ENCODE measurements at regions not wholly inside any gene's neighbourhood (a gene's known extent, or its start where the extent isn't known, plus 50 kb on each side); places are given as distances from the start of the nearest gene placed in this dataset.

DNA sequence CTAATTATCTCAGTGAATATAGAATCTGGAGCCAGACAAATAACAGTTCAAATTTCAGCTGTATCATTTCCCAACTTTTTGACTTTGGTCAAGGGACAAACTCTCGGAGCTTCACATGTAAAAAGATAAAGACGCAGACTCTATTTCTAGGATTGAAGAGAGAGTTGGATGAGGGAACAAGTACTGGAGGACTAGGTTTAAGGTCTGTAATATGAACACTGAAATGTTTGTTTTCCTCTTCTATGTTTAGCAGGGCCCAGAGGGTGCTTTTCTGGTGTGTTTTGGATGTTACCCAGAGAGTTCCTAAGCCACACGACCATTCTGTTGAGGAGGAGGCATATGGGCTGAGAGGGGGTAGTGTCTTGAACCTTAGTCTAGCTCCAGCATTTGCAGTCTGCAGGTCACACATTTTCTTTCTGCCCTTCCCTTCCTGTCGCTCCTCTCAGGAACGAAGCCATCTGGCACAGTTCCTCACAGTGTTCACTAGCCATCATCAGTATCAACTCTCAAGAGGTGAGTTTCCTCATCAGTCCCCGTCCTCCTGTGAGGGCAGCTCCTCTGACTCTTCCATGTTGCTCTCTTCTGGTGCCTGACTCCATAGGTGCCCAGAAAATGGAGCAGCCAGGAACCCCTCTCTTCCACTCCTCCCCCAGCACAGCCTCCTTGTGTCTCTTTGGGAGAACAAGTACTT is 250.1 kb downstream of the SQOR start:
- no peaks in the 10 kb centered on the region for H3K27me3 ChIP-seq (ENCODE audit: control insufficient read depth, insufficient read depth, low read length)
- H3K4me3 ChIP-seq (ENCODE audit: low read length) = no peak overlapping the region
- DNase-seq = no peak
- H3K27ac ChIP-seq (ENCODE audit: low read length) = no peak overlapping the region
- no peaks in the 10 kb centered on the region for H3K4me1 ChIP-seq (ENCODE audit: control insufficient read depth, insufficient read depth, low read length)
- H3K9me3 ChIP-seq (replicated peaks; ENCODE audit: control insufficient read depth, low read depth, low read length) = no peaks in the 10 kb centered on the region
- 45% methylated on average over 3 of the region's 6 CpGs for WGBS (ENCODE audit: insufficient coverage)
- no peaks in the 10 kb centered on the region for H3K36me3 ChIP-seq (ENCODE audit: control insufficient read depth, insufficient read depth, low read length)

DNA sequence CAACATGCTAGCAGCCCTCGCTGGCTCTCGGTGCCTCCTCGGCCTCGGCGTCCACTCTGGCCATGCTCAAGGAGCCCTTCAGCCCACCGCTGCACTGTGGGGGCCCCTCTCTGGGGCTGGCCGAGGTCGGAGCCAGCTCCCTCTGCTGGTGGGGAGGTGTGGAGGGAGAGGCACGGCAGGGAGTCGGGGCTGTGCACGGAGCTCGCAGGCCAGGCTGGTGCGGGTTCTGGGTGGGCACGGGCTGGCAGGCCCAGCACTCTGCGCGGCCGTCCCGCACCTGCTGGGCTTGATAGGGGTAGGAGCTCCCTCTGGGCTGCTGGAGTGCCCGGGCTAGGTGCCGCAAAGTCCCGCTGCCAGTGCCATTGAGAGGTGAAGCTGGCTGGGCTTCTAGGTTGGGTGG is 251.0 kb downstream of the SQOR start:
- WGBS (ENCODE audit: insufficient coverage) = 100% methylated on average over 12 of the region's 21 CpGs
- H3K9me3 ChIP-seq (replicated peaks; ENCODE audit: control insufficient read depth, low read depth, low read length) = no peaks in the 10 kb centered on the region
- no peak overlapping the region for H3K4me3 ChIP-seq (ENCODE audit: low read length)
- no peaks in the 10 kb centered on the region for H3K4me1 ChIP-seq (ENCODE audit: control insufficient read depth, insufficient read depth, low read length)
- H3K27ac ChIP-seq (ENCODE audit: low read length) = no peak overlapping the region
- no peak for DNase-seq
- no peaks in the 10 kb centered on the region for H3K27me3 ChIP-seq (ENCODE audit: control insufficient read depth, insufficient read depth, low read length)
- no peaks in the 10 kb centered on the region for H3K36me3 ChIP-seq (ENCODE audit: control insufficient read depth, insufficient read depth, low read length)

GRCh38 chr15:45891766-45892165 is 256.9 kb downstream of the SQOR start:
- peaks cover 2% of the 10 kb centered on the region for H3K4me1 ChIP-seq (ENCODE audit: control insufficient read depth, insufficient read depth, low read length)
- peak; percentile 92 for DNase-seq
- H3K4me3 ChIP-seq (ENCODE audit: low read length) = no peak overlapping the region
- 7% methylated on average over 2 of the region's 2 CpGs for WGBS (ENCODE audit: insufficient coverage)
- no peaks in the 10 kb centered on the region for H3K9me3 ChIP-seq (replicated peaks; ENCODE audit: control insufficient read depth, low read depth, low read length)
- H3K27me3 ChIP-seq (ENCODE audit: control insufficient read depth, insufficient read depth, low read length) = no peaks in the 10 kb centered on the region
- no peak overlapping the region for H3K27ac ChIP-seq (ENCODE audit: low read length)
- no peaks in the 10 kb centered on the region for H3K36me3 ChIP-seq (ENCODE audit: control insufficient read depth, insufficient read depth, low read length)

- H3K4me1 ChIP-seq (ENCODE audit: control insufficient read depth, insufficient read depth, low read length) = peaks cover 2% of the 10 kb centered on the region
- no peaks in the 10 kb centered on the region for H3K9me3 ChIP-seq (replicated peaks; ENCODE audit: control insufficient read depth, low read depth, low read length)
- WGBS (ENCODE audit: insufficient coverage) = 0% methylated on average over 1 of the region's 3 CpGs
- H3K4me3 ChIP-seq (ENCODE audit: low read length) = no peak overlapping the region
- H3K27me3 ChIP-seq (ENCODE audit: control insufficient read depth, insufficient read depth, low read length) = no peaks in the 10 kb centered on the region
- H3K36me3 ChIP-seq (ENCODE audit: control insufficient read depth, insufficient read depth, low read length) = no peaks in the 10 kb centered on the region
- no peak overlapping the region for H3K27ac ChIP-seq (ENCODE audit: low read length)
- no peak for DNase-seq
Measured at GRCh38 chr15:45892182-45892581, 257.4 kb downstream of the SQOR start.

- no peaks in the 10 kb centered on the region for H3K4me1 ChIP-seq (ENCODE audit: control insufficient read depth, insufficient read depth, low read length)
- H3K27me3 ChIP-seq (ENCODE audit: control insufficient read depth, insufficient read depth, low read length) = no peaks in the 10 kb centered on the region
- H3K4me3 ChIP-seq (ENCODE audit: low read length) = no peak overlapping the region
- DNase-seq = no peak
- peaks cover 2% of the 10 kb centered on the region for H3K9me3 ChIP-seq (replicated peaks; ENCODE audit: control insufficient read depth, low read depth, low read length)
- no peaks in the 10 kb centered on the region for H3K36me3 ChIP-seq (ENCODE audit: control insufficient read depth, insufficient read depth, low read length)
- no peak overlapping the region for H3K27ac ChIP-seq (ENCODE audit: low read length)
Measured at GRCh38 chr15:45903283-45903682, 268.5 kb downstream of the SQOR start.

DNA sequence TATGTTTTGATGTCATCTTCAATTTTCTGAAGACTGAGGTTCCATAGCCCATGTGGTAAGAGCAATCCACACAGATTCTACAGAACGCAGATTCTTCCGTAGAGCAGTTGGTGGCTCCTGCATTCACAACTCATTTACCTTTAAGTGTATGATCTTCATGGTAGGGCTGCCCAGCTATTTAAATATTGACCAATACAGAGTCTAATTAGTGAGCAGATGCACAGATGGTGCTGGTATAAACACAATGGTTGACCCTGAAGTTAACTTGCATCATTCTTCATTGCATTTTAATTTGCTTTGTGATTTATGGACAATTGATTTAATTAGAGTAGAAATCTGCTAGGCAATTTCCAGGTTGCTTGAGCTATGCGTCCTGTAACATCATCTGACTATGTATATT is 269.2 kb downstream of the SQOR start:
- WGBS (ENCODE audit: insufficient coverage) = no CpG with 5 or more reads among the region's 3 CpGs

DNA sequence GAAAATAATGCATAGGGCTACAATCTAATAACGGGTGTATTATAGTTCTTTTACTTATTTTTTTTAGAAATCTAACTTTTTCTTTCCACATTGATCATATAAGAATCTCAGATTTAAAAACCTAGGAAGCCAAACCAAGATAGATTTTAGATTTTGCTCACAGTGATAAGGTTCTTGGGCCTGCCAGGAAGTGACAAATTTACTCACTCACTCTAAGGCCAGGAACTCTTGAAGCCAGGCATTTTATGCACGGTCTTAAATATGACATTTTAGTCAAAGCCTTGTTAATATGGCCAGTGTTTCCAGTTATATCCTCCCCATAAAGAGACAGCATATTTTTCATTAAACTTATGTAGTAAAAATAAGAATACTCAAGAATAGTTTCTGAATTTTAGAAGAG is 271.4 kb downstream of the SQOR start:
- H3K9me3 ChIP-seq (replicated peaks; ENCODE audit: control insufficient read depth, low read depth, low read length) = peaks cover 2% of the 10 kb centered on the region
- no peak for DNase-seq
- no peaks in the 10 kb centered on the region for H3K4me1 ChIP-seq (ENCODE audit: control insufficient read depth, insufficient read depth, low read length)
- no peak overlapping the region for H3K4me3 ChIP-seq (ENCODE audit: low read length)
- no peaks in the 10 kb centered on the region for H3K27me3 ChIP-seq (ENCODE audit: control insufficient read depth, insufficient read depth, low read length)
- H3K27ac ChIP-seq (ENCODE audit: low read length) = no peak overlapping the region
- WGBS (ENCODE audit: insufficient coverage) = no CpG with 5 or more reads among the region's 2 CpGs
- no peaks in the 10 kb centered on the region for H3K36me3 ChIP-seq (ENCODE audit: control insufficient read depth, insufficient read depth, low read length)

More for the DNA sequence above, 269.2 kb downstream of the SQOR start:
- H3K4me3 ChIP-seq (ENCODE audit: low read length) = no peak overlapping the region
- peaks cover 2% of the 10 kb centered on the region for H3K9me3 ChIP-seq (replicated peaks; ENCODE audit: control insufficient read depth, low read depth, low read length)
- H3K27me3 ChIP-seq (ENCODE audit: control insufficient read depth, insufficient read depth, low read length) = no peaks in the 10 kb centered on the region
- no peaks in the 10 kb centered on the region for H3K36me3 ChIP-seq (ENCODE audit: control insufficient read depth, insufficient read depth, low read length)
- no peak for DNase-seq
- H3K27ac ChIP-seq (ENCODE audit: low read length) = no peak overlapping the region
- no peaks in the 10 kb centered on the region for H3K4me1 ChIP-seq (ENCODE audit: control insufficient read depth, insufficient read depth, low read length)

DNA sequence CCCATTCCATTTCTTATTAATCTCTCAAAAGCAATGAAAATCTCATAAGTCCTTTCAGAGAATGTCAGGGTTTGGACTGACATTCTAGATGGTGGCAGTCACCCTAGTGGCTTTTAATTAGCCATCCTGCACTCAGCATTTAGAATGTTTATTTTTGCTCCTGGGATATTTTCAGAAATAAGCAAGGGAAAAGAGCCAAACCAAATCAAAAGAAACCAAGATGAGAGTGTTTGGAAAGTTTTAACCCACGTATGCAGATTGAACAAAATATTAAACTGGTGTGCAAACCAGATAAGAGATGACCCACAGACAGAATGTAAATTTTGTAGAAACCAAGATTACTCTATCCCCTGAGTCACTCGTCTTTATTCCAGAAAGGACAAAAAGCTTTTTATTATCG is 275.8 kb downstream of the SQOR start:
- Histone ChIP-seq H3K27ac (ENCODE audit: low read length) (no peak overlapping the region), H3K9me3 (replicated peaks; ENCODE audit: control insufficient read depth, low read depth, low read length) (peaks cover 2% of the 10 kb centered on the region), H3K4me1 (ENCODE audit: control insufficient read depth, insufficient read depth, low read length) (no peaks in the 10 kb centered on the region), H3K27me3 (ENCODE audit: control insufficient read depth, insufficient read depth, low read length) (no peaks in the 10 kb centered on the region), H3K36me3 (ENCODE audit: control insufficient read depth, insufficient read depth, low read length) (no peaks in the 10 kb centered on the region), H3K4me3 (ENCODE audit: low read length) (no peak overlapping the region)
- no peak for DNase-seq
- WGBS (ENCODE audit: insufficient coverage) = no CpG with 5 or more reads among the region's 3 CpGs

GRCh38 chr15:45913451-45913850 is 278.6 kb downstream of the SQOR start:
- no peak for DNase-seq
- WGBS (ENCODE audit: insufficient coverage) = no CpG with 5 or more reads among the region's 2 CpGs
- Histone ChIP-seq H3K36me3 (ENCODE audit: control insufficient read depth, insufficient read depth, low read length) (no peaks in the 10 kb centered on the region), H3K9me3 (replicated peaks; ENCODE audit: control insufficient read depth, low read depth, low read length) (no peaks in the 10 kb centered on the region), H3K27me3 (ENCODE audit: control insufficient read depth, insufficient read depth, low read length) (no peaks in the 10 kb centered on the region), H3K4me1 (ENCODE audit: control insufficient read depth, insufficient read depth, low read length) (no peaks in the 10 kb centered on the region), H3K27ac (ENCODE audit: low read length) (no peak overlapping the region), H3K4me3 (ENCODE audit: low read length) (no peak overlapping the region)

DNA sequence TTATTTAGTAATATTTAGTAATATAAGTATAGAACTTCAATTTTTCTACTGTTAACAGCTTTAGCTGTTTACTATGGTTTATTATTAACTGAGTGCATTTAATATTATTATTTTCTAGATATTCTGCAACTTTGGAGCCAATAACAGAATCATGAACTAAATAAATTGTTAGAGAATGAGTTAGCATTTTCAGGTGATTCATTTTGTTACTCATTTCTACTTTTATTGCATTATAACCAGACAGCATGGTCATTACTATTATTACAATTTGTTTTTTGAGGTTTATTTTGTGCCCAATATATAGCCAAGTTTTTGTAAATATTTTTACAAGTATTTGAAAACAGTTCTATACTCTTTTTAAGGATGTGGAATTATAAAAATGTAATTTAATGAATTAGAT is 279.6 kb downstream of the SQOR start:
- Histone ChIP-seq H3K36me3 (ENCODE audit: control insufficient read depth, insufficient read depth, low read length) (no peaks in the 10 kb centered on the region), H3K27me3 (ENCODE audit: control insufficient read depth, insufficient read depth, low read length) (no peaks in the 10 kb centered on the region), H3K4me3 (ENCODE audit: low read length) (no peak overlapping the region), H3K9me3 (replicated peaks; ENCODE audit: control insufficient read depth, low read depth, low read length) (no peaks in the 10 kb centered on the region), H3K27ac (ENCODE audit: low read length) (no peak overlapping the region), H3K4me1 (ENCODE audit: control insufficient read depth, insufficient read depth, low read length) (no peaks in the 10 kb centered on the region)
- DNase-seq = no peak

GRCh38 chr15:45918839-45919238 is 284.0 kb downstream of the SQOR start:
- no peak overlapping the region for H3K27ac ChIP-seq (ENCODE audit: low read length)
- H3K4me3 ChIP-seq (ENCODE audit: low read length) = no peak overlapping the region
- no CpG with 5 or more reads among the region's 2 CpGs for WGBS (ENCODE audit: insufficient coverage)
- no peaks in the 10 kb centered on the region for H3K27me3 ChIP-seq (ENCODE audit: control insufficient read depth, insufficient read depth, low read length)
- peaks cover 3% of the 10 kb centered on the region for H3K4me1 ChIP-seq (ENCODE audit: control insufficient read depth, insufficient read depth, low read length)
- H3K36me3 ChIP-seq (ENCODE audit: control insufficient read depth, insufficient read depth, low read length) = no peaks in the 10 kb centered on the region
- peak; percentile 2 for DNase-seq
- H3K9me3 ChIP-seq (replicated peaks; ENCODE audit: control insufficient read depth, low read depth, low read length) = no peaks in the 10 kb centered on the region

Measured in muscle of leg (tissue), 3 donors.